ENCODE measurements at regions not wholly inside any gene's neighbourhood (a gene's known extent, or its start where the extent isn't known, plus 50 kb on each side); places are given as distances from the start of the nearest gene placed in this dataset.

- H3K4me3 ChIP-seq, result no peak overlapping the region
- H3K4me1 ChIP-seq, result no peaks in the 10 kb centered on the region
- intact Hi-C loops (cut with DNase I; ENCODE audit: low total_unique reads), result no loop called here
- TF ChIP-seq POLR2AphosphoS5 (IDR thresholded peaks at IDR 0.05), result no peak
- TF ChIP-seq EP300 (IDR thresholded peaks at IDR 0.05), result no peak
- TF ChIP-seq, protein P1, sequence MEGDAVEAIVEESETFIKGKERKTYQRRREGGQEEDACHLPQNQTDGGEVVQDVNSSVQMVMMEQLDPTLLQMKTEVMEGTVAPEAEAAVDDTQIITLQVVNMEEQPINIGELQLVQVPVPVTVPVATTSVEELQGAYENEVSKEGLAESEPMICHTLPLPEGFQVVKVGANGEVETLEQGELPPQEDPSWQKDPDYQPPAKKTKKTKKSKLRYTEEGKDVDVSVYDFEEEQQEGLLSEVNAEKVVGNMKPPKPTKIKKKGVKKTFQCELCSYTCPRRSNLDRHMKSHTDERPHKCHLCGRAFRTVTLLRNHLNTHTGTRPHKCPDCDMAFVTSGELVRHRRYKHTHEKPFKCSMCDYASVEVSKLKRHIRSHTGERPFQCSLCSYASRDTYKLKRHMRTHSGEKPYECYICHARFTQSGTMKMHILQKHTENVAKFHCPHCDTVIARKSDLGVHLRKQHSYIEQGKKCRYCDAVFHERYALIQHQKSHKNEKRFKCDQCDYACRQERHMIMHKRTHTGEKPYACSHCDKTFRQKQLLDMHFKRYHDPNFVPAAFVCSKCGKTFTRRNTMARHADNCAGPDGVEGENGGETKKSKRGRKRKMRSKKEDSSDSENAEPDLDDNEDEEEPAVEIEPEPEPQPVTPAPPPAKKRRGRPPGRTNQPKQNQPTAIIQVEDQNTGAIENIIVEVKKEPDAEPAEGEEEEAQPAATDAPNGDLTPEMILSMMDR (IDR thresholded peaks at IDR 0.05), result no peak
- TF ChIP-seq POLR2A (IDR thresholded peaks at IDR 0.05), result no peak
- no peaks in the 10 kb centered on the region for H3K9me3 ChIP-seq
- 60 to 69% (median 63%) methylated on average over 4 of the region's 4 CpGs for WGBS, 5 donors
- H3K36me3 ChIP-seq, result no peaks in the 10 kb centered on the region
- no peak for DNase-seq
- H3K27ac ChIP-seq, result no peak overlapping the region
- H3K27me3 ChIP-seq, result no peaks in the 10 kb centered on the region
These were observed 327.0 kb downstream of the RAD51AP2 start for GRCh38 chr2:17191223-17191622.

GRCh38 chr2:17190527-17190926, 327.7 kb downstream of the RAD51AP2 start:
- no peak for DNase-seq
- no peak for TF ChIP-seq POLR2A (IDR thresholded peaks at IDR 0.05)
- TF ChIP-seq, protein P1 (IDR thresholded peaks at IDR 0.05), result no peak
- TF ChIP-seq POLR2AphosphoS5 (IDR thresholded peaks at IDR 0.05), result no peak
- no peak for TF ChIP-seq EP300 (IDR thresholded peaks at IDR 0.05)
- intact Hi-C loops (cut with DNase I; ENCODE audit: low total_unique reads), result no loop called here
- 62 to 77% (median 70%) methylated on average over 4 of the region's 4 CpGs for WGBS, 5 donors
- Histone ChIP-seq H3K4me3 (no peak overlapping the region), H3K36me3 (no peaks in the 10 kb centered on the region), H3K27ac (no peak overlapping the region), H3K27me3 (no peaks in the 10 kb centered on the region), H3K4me1 (no peaks in the 10 kb centered on the region), H3K9me3 (no peaks in the 10 kb centered on the region)

DNA sequence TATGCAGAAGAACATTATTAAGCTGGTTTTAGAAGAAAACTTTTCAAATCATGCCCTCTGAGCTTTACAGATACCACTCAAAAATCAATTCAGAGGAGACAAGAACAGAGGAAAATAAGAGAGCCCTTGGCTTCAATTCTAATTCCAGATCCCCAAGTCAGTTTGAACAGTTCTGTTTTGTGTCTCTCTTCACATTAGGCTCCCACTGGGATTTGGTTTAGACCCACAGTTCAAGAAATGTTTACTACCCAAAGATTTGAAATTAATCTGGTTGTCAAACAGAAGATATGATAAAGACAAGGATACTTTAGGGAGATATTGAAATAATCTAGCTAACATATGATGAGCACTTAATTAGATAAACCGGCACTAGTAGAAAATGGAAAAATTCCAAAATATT, 329.5 kb downstream of the RAD51AP2 start:
- TF ChIP-seq POLR2AphosphoS5 (IDR thresholded peaks at IDR 0.05) (no peak), POLR2A (IDR thresholded peaks at IDR 0.05) (no peak), EP300 (IDR thresholded peaks at IDR 0.05) (no peak)
- TF ChIP-seq, protein P1 (IDR thresholded peaks at IDR 0.05), result no peak
- Histone ChIP-seq H3K9me3 (no peaks in the 10 kb centered on the region), H3K27ac (no peak overlapping the region), H3K4me1 (no peaks in the 10 kb centered on the region), H3K36me3 (no peaks in the 10 kb centered on the region), H3K4me3 (no peak overlapping the region), H3K27me3 (no peaks in the 10 kb centered on the region)
- intact Hi-C loops (cut with DNase I; ENCODE audit: low total_unique reads), result no loop called here
- no peak for DNase-seq
- 56 to 68% (median 61%) methylated on average over 1 of the region's 1 CpG for WGBS, 5 donors

DNA sequence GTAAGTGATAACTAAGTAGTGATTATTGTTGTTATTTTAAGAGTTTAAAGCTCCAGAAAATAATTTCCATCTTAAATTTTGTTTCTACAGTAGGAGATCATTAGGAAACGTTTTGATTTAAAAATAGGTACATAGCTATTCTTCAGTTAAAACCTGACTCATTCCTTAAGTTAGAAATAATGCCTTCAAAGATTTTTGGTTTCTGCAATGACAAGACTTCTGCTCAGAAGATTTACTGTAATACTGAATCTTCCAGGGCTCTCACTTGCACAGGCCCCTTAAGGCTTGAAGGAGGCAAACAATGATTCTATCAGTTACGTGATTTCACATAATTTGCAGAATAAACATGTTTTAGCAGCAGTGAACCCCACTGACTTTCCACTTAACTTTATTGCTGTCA, 333.7 kb downstream of the RAD51AP2 start:
- intact Hi-C loops (cut with DNase I; ENCODE audit: low total_unique reads), result no loop called here
- no peak for DNase-seq
- H3K4me3 ChIP-seq, result no peak overlapping the region
- H3K4me1 ChIP-seq, result no peaks in the 10 kb centered on the region
- H3K36me3 ChIP-seq, result no peaks in the 10 kb centered on the region
- 51 to 73% (median 62%) methylated on average over 2 of the region's 2 CpGs for WGBS, 5 donors
- no peak for TF ChIP-seq POLR2AphosphoS5 (IDR thresholded peaks at IDR 0.05)
- TF ChIP-seq EP300 (IDR thresholded peaks at IDR 0.05), result no peak
- no peak for TF ChIP-seq POLR2A (IDR thresholded peaks at IDR 0.05)
- TF ChIP-seq, protein P1 (IDR thresholded peaks at IDR 0.05), result no peak
- H3K9me3 ChIP-seq, result no peaks in the 10 kb centered on the region
- no peaks in the 10 kb centered on the region for H3K27me3 ChIP-seq
- no peak overlapping the region for H3K27ac ChIP-seq

All from stomach (tissue), 8 donors.